BE2C (cell line): ENCODE measurements at regions not wholly inside any gene's neighbourhood (a gene's known extent, or its start where the extent isn't known, plus 50 kb on each side); places are given as distances from the start of the nearest gene placed in this dataset.

ENCODE experiments used
- DNase-seq: peaks from one replicate; pipeline ENCODE4 v3.0.0-alpha.2; 2020
- H3K27me3 ChIP-seq: fragments of 250-450 bp; sonication (Bioruptor Pico); 2 replicates; pipeline ENCODE4 v1.5.1; 2020; ENCODE audit warnings: mild to moderate bottlenecking
- H3K36me3 ChIP-seq: fragments of 250-450 bp; sonication (Bioruptor Pico); 2 replicates; pipeline ENCODE4 v1.5.1; 2020; ENCODE audit warnings: mild to moderate bottlenecking
- H3K4me1 ChIP-seq: fragments of 250-450 bp; sonication (Bioruptor Pico); 2 replicates; pipeline ENCODE4 v1.5.1; 2020
- H3K4me3 ChIP-seq: 2 replicates; pipeline ENCODE4 v1.5.1; 2011; ENCODE audit warnings: low read depth, low read length
- H3K9me3 ChIP-seq: fragments of 250-450 bp; sonication (Bioruptor Pico); 2 replicates; pipeline ENCODE4 v1.5.1; 2020
- CTCF ChIP-seq: IDR thresholded peaks from 2 replicates; pipeline ENCODE4 v1.5.1; 2012; ENCODE audit warnings: mild to moderate bottlenecking, low read depth, low read length

DNA sequence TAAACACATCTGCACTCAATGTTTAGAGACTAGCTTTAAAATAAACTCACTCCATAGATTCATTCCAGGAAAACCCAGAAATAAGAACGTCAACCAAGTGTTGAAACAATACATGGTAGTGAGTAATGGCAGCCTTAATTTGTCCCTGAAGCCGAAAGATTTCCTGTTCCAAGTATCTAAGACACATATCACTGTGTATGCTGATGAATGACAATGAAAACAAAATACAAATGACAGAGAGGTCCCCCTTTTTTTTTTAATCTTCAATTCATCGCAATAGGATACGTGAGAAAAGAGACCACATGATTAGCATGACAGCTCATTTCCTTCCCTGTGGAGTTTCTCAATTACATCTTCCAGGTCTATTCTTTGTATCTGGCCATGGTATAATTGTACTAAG lies 160.5 kb upstream of the STK17B start:
- no peak for TF ChIP-seq CTCF
- Histone ChIP-seq H3K4me1 (peaks cover 4% of the 10 kb centered on the region), H3K4me3 (no peak overlapping the region), H3K27me3 (no peaks in the 10 kb centered on the region), H3K36me3 (no peaks in the 10 kb centered on the region), H3K9me3 (no peaks in the 10 kb centered on the region)
- no peak for DNase-seq

- Histone ChIP-seq H3K36me3 (no peaks in the 10 kb centered on the region), H3K9me3 (no peaks in the 10 kb centered on the region), H3K4me1 (peaks cover 4% of the 10 kb centered on the region), H3K4me3 (no peak overlapping the region), H3K27me3 (no peaks in the 10 kb centered on the region)
- DNase-seq = no peak
- TF ChIP-seq CTCF = no peak
Observed at GRCh38 chr2:196333397-196333796, 162.0 kb upstream of the STK17B start.

- H3K27me3 ChIP-seq = no peaks in the 10 kb centered on the region
- H3K36me3 ChIP-seq = no peaks in the 10 kb centered on the region
- TF ChIP-seq CTCF = no peak
Observed at GRCh38 chr2:196334710-196335109, 163.3 kb upstream of the STK17B start.

GRCh38 chr2:196335221-196335634 lies 163.8 kb upstream of the STK17B start:
- no peaks in the 10 kb centered on the region for H3K36me3 ChIP-seq
- DNase-seq = no peak
- H3K9me3 ChIP-seq = no peaks in the 10 kb centered on the region
- H3K27me3 ChIP-seq = no peaks in the 10 kb centered on the region
- no peak for TF ChIP-seq CTCF
- peaks cover 4% of the 10 kb centered on the region for H3K4me1 ChIP-seq
- H3K4me3 ChIP-seq = no peak overlapping the region

More at GRCh38 chr2:196334710-196335109, 163.3 kb upstream of the STK17B start:
- Histone ChIP-seq H3K4me1 (peaks cover 4% of the 10 kb centered on the region), H3K4me3 (no peak overlapping the region), H3K9me3 (no peaks in the 10 kb centered on the region)
- no peak for DNase-seq

DNA sequence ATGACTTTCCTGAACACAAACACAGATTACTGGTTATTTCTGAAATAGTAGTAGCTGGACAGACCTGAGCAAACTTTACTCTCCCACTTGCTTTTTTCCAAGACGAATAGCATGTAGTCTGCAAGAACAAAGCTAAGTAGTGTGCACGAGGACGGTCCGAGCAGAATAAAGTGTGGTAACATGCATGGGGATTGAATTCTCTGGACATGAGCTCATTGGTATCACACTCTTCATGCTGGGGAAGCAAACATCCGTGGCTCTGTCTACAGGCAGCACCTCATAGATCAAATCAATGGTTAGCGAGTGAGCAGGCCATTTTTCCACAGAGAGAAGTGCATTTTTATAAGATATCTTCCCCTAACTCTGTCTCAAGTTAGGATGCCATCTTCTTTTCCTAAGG lies 164.8 kb upstream of the STK17B start:
- no peaks in the 10 kb centered on the region for H3K9me3 ChIP-seq
- H3K4me1 ChIP-seq = peaks cover 4% of the 10 kb centered on the region
- DNase-seq = no peak
- no peaks in the 10 kb centered on the region for H3K27me3 ChIP-seq
- no peak for TF ChIP-seq CTCF
- H3K4me3 ChIP-seq = no peak overlapping the region
- H3K36me3 ChIP-seq = no peaks in the 10 kb centered on the region

GRCh38 chr2:196336715-196337114 lies 165.3 kb upstream of the STK17B start:
- peaks cover 4% of the 10 kb centered on the region for H3K4me1 ChIP-seq
- DNase-seq = no peak
- H3K27me3 ChIP-seq = no peaks in the 10 kb centered on the region
- H3K36me3 ChIP-seq = no peaks in the 10 kb centered on the region
- H3K4me3 ChIP-seq = no peak overlapping the region
- no peak for TF ChIP-seq CTCF
- no peaks in the 10 kb centered on the region for H3K9me3 ChIP-seq
